GM23338 (cell line): ENCODE measurements at regions not wholly inside any gene's neighbourhood (a gene's known extent, or its start where the extent isn't known, plus 50 kb on each side); places are given as distances from the start of the nearest gene placed in this dataset.

ENCODE experiments used
- ATAC-seq: fragments of 200-7000 bp; cut with Tn5 transposase; 3 replicates; pipeline ENCODE4 v1.9.1; 2020
- DNase-seq: peaks from one replicate; pipeline ENCODE4 v3.0.0-alpha.2; 2015; ENCODE audit warnings: low spot score
- H2AFZ ChIP-seq: fragments of 200-600 bp; sonication (generic); 2 replicates; pipeline ENCODE4 v1.8.0; 2016; ENCODE audit warnings: antibody characterized with exemption, mild to moderate bottlenecking, moderate library complexity
- H3F3A ChIP-seq: fragments of 200-600 bp; sonication (generic); replicated peaks from 2 replicates; pipeline ENCODE4 v1.8.0; 2017; ENCODE audit warnings: antibody characterized with exemption, mixed run types, low read depth
- H3K27ac ChIP-seq: fragments of 200-600 bp; sonication (generic); 2 replicates; pipeline ENCODE4 v1.6.1; 2016; ENCODE audit warnings: low read depth
- H3K27me3 ChIP-seq: fragments of 200-600 bp; sonication (generic); 2 replicates; pipeline ENCODE4 v1.8.0; 2016; ENCODE audit warnings: mild to moderate bottlenecking, mixed run types, moderate library complexity; ENCODE audit not compliant: insufficient read depth
- H3K36me3 ChIP-seq: fragments of 200-600 bp; sonication (generic); 2 replicates; pipeline ENCODE4 v1.8.0; 2016; ENCODE audit warnings: mild to moderate bottlenecking; ENCODE audit not compliant: insufficient read depth
- H3K4me1 ChIP-seq: fragments of 200-600 bp; sonication (generic); 2 replicates; pipeline ENCODE4 v1.8.0; 2016; ENCODE audit warnings: mild to moderate bottlenecking, moderate library complexity; ENCODE audit not compliant: insufficient read depth
- H3K4me2 ChIP-seq: fragments of 200-600 bp; sonication (generic); 2 replicates; pipeline ENCODE4 v1.7.1; 2017; ENCODE audit warnings: mixed run types
- H3K4me3 ChIP-seq: fragments of 200-600 bp; sonication (generic); 2 replicates; pipeline ENCODE4 v1.6.1; 2016; ENCODE audit warnings: mixed run types
- H3K79me2 ChIP-seq: fragments of 200-600 bp; sonication (generic); replicated peaks from 2 replicates; pipeline ENCODE4 v1.8.0; 2017; ENCODE audit warnings: mild to moderate bottlenecking; ENCODE audit not compliant: insufficient read depth
- H3K9me2 ChIP-seq: fragments of 200-600 bp; sonication (generic); 2 replicates; pipeline ENCODE4 v1.8.0; 2017; ENCODE audit not compliant: insufficient read depth
- H4K20me1 ChIP-seq: fragments of 200-600 bp; sonication (generic); replicated peaks from 2 replicates; pipeline ENCODE4 v1.8.0; 2017; ENCODE audit warnings: mild to moderate bottlenecking; ENCODE audit not compliant: insufficient read depth
- H3K27ac Mint-ChIP-seq: 2 replicates; pipeline ENCODE4 v1.8.0; 2020; ENCODE audit warnings: inconsistent platforms, mild to moderate bottlenecking, moderate library complexity, mixed read lengths
- H3K27me3 Mint-ChIP-seq: 3 replicates; pipeline ENCODE4 v1.8.0; 2022; ENCODE audit warnings: low read depth, mild to moderate bottlenecking, moderate library complexity, mixed read lengths, inconsistent platforms; ENCODE audit not compliant: insufficient read depth, poor library complexity
- H3K36me3 Mint-ChIP-seq: 3 replicates; pipeline ENCODE4 v1.8.0; 2021; ENCODE audit warnings: low read depth, mild to moderate bottlenecking, inconsistent platforms, moderate library complexity, mixed read lengths
- H3K4me1 Mint-ChIP-seq: 3 replicates; pipeline ENCODE4 v1.8.0; 2020; ENCODE audit warnings: mild to moderate bottlenecking, inconsistent platforms, mixed read lengths
- H3K4me3 Mint-ChIP-seq: 3 replicates; pipeline ENCODE4 v1.8.0; 2021; ENCODE audit warnings: moderate library complexity, mild to moderate bottlenecking, inconsistent platforms, mixed read lengths
- H3K9me3 Mint-ChIP-seq: 3 replicates; pipeline ENCODE4 v1.8.0; 2020; ENCODE audit warnings: moderate library complexity, mild to moderate bottlenecking, inconsistent platforms, mixed read lengths
- ETS1 ChIP-seq: IDR thresholded peaks from 2 replicates; pipeline ENCODE4 v1.6.1; 2016; ENCODE audit warnings: antibody characterized with exemption
- JUNB ChIP-seq: IDR thresholded peaks from one replicate; pipeline ENCODE4 v1.6.1; 2016; ENCODE audit warnings: antibody characterized with exemption; ENCODE audit not compliant: unreplicated experiment
- REST ChIP-seq: IDR thresholded peaks from one replicate; pipeline ENCODE4 v1.6.1; 2018; ENCODE audit warnings: antibody characterized with exemption; ENCODE audit not compliant: unreplicated experiment
- ZNF331 ChIP-seq: fragments of 250-450 bp; sonication (Bioruptor Pico); IDR thresholded peaks from 2 replicates; pipeline ENCODE4 v1.5.0; 2020; ENCODE audit warnings: low read depth, mild to moderate bottlenecking, moderate library complexity
- TF ChIP-seq, protein P1 (sequence below): fragments of 250-450 bp; sonication (Bioruptor Pico); IDR thresholded peaks from 2 replicates; pipeline ENCODE4 v1.5.0; 2020; ENCODE audit warnings: mild to moderate bottlenecking, moderate library complexity

- Histone ChIP-seq H3K27ac (no peak overlapping the region), H2AFZ (no peak overlapping the region), H3K36me3 (no peaks in the 10 kb centered on the region), H3K4me3 (no peak overlapping the region), H3K4me1 (peaks cover 12% of the 10 kb centered on the region; the same call in 1 of the 2 replicates), H3K4me2 (no peak overlapping the region), H3F3A (no peaks in the 10 kb centered on the region), H3K79me2 (no peaks in the 10 kb centered on the region), H4K20me1 (no peaks in the 10 kb centered on the region), H3K9me2 (no peaks in the 10 kb centered on the region), H3K27me3 (no peaks in the 10 kb centered on the region; the same call in 1 of the 2 replicates)
- H3K4me3 Mint-ChIP-seq, result no peak overlapping the region
- H3K27me3 Mint-ChIP-seq, result no peaks in the 10 kb centered on the region
- TF ChIP-seq ETS1, result no peak
- TF ChIP-seq REST, result no peak
- no peak for TF ChIP-seq ZNF331 (CRISPR knock-in tag)
- TF ChIP-seq JUNB, result no peak
- TF ChIP-seq, protein P1, sequence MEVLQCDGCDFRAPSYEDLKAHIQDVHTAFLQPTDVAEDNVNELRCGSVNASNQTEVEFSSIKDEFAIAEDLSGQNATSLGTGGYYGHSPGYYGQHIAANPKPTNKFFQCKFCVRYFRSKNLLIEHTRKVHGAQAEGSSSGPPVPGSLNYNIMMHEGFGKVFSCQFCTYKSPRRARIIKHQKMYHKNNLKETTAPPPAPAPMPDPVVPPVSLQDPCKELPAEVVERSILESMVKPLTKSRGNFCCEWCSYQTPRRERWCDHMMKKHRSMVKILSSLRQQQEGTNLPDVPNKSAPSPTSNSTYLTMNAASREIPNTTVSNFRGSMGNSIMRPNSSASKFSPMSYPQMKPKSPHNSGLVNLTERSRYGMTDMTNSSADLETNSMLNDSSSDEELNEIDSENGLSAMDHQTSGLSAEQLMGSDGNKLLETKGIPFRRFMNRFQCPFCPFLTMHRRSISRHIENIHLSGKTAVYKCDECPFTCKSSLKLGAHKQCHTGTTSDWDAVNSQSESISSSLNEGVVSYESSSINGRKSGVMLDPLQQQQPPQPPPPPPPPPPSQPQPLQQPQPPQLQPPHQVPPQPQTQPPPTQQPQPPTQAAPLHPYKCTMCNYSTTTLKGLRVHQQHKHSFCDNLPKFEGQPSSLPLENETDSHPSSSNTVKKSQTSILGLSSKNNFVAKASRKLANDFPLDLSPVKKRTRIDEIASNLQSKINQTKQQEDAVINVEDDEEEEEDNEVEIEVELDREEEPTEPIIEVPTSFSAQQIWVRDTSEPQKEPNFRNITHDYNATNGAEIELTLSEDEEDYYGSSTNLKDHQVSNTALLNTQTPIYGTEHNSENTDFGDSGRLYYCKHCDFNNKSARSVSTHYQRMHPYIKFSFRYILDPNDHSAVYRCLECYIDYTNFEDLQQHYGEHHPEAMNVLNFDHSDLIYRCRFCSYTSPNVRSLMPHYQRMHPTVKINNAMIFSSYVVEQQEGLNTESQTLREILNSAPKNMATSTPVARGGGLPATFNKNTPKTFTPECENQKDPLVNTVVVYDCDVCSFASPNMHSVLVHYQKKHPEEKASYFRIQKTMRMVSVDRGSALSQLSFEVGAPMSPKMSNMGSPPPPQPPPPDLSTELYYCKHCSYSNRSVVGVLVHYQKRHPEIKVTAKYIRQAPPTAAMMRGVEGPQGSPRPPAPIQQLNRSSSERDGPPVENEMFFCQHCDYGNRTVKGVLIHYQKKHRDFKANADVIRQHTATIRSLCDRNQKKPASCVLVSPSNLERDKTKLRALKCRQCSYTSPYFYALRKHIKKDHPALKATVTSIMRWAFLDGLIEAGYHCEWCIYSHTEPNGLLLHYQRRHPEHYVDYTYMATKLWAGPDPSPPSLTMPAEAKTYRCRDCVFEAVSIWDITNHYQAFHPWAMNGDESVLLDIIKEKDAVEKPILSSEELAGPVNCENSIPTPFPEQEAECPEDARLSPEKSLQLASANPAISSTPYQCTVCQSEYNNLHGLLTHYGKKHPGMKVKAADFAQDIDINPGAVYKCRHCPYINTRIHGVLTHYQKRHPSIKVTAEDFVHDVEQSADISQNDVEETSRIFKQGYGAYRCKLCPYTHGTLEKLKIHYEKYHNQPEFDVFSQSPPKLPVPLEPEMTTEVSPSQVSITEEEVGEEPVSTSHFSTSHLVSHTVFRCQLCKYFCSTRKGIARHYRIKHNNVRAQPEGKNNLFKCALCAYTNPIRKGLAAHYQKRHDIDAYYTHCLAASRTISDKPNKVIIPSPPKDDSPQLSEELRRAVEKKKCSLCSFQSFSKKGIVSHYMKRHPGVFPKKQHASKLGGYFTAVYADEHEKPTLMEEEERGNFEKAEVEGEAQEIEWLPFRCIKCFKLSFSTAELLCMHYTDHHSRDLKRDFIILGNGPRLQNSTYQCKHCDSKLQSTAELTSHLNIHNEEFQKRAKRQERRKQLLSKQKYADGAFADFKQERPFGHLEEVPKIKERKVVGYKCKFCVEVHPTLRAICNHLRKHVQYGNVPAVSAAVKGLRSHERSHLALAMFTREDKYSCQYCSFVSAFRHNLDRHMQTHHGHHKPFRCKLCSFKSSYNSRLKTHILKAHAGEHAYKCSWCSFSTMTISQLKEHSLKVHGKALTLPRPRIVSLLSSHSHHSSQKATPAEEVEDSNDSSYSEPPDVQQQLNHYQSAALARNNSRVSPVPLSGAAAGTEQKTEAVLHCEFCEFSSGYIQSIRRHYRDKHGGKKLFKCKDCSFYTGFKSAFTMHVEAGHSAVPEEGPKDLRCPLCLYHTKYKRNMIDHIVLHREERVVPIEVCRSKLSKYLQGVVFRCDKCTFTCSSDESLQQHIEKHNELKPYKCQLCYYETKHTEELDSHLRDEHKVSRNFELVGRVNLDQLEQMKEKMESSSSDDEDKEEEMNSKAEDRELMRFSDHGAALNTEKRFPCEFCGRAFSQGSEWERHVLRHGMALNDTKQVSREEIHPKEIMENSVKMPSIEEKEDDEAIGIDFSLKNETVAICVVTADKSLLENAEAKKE (CRISPR knock-in tag), result no peak
- DNase-seq (no peak), ATAC-seq (no peak)
- H3K36me3 Mint-ChIP-seq, result no peaks in the 10 kb centered on the region
- peaks cover 15% of the 10 kb centered on the region for H3K4me1 Mint-ChIP-seq
- H3K9me3 Mint-ChIP-seq, result no peaks in the 10 kb centered on the region
- no peak overlapping the region for H3K27ac Mint-ChIP-seq
These were observed 130.6 kb upstream of the ATP5MC3 start for GRCh38 chr2:175312137-175312536.
